Activated CD4-positive, alpha-beta T cell treated with anti-CD3 and anti-CD28 coated beads, Interleukin-2, amount 10 ng/mL, durations not matched to agents 7 days and 5 days (primary cell): ENCODE measurements at regions not wholly inside any gene's neighbourhood (a gene's known extent, or its start where the extent isn't known, plus 50 kb on each side); places are given as distances from the start of the nearest gene placed in this dataset.

Experiments used
- CTCF ChIA-PET: fragments of 350-600 bp; sonication (Branson Sonifier 250); formaldehyde crosslinking; loops from one replicate; lab custom pipeline; 2021; ENCODE audit warnings: antibody characterized with exemption; lab: Charles Lee
- POLR2A ChIA-PET: fragments of 350-600 bp; sonication (Branson Sonifier 250); formaldehyde crosslinking; loops from one replicate; lab custom pipeline; 2021; ENCODE audit warnings: antibody characterized with exemption; lab: Charles Lee
- DNase-seq: peaks from one replicate; pipeline ENCODE4 v3.0.0-alpha.2; 2020
- H3K27ac Mint-ChIP-seq: one replicate; pipeline ENCODE4 v1.8.0; 2021; ENCODE audit warnings: mild to moderate bottlenecking, moderate library complexity, mixed read lengths
- H3K27me3 Mint-ChIP-seq: one replicate; pipeline ENCODE4 v1.8.0; 2021; ENCODE audit warnings: mixed read lengths
- H3K36me3 Mint-ChIP-seq: one replicate; pipeline ENCODE4 v1.8.0; 2021; ENCODE audit warnings: low read depth, mixed read lengths
- H3K4me1 Mint-ChIP-seq: one replicate; pipeline ENCODE4 v1.8.0; 2021; ENCODE audit warnings: mixed read lengths
- H3K4me3 Mint-ChIP-seq: one replicate; pipeline ENCODE4 v1.8.0; 2021; ENCODE audit warnings: mild to moderate bottlenecking, moderate library complexity, mixed read lengths
- H3K9me3 Mint-ChIP-seq: one replicate; pipeline ENCODE4 v1.8.0; 2021; ENCODE audit warnings: mixed read lengths

- no peak overlapping the region for H3K4me3 Mint-ChIP-seq
- H3K9me3 Mint-ChIP-seq, result no peaks in the 10 kb centered on the region
- no peaks in the 10 kb centered on the region for H3K4me1 Mint-ChIP-seq
- POLR2A ChIA-PET, result no interaction called here
- peaks cover 2% of the 10 kb centered on the region for H3K27me3 Mint-ChIP-seq
- no peaks in the 10 kb centered on the region for H3K36me3 Mint-ChIP-seq
- CTCF ChIA-PET, result no interaction called here
- no peak overlapping the region for H3K27ac Mint-ChIP-seq
- no peak for DNase-seq
Measured at GRCh38 chr18:10009321-10010144, 95.7 kb downstream of the VAPA start.

DNA sequence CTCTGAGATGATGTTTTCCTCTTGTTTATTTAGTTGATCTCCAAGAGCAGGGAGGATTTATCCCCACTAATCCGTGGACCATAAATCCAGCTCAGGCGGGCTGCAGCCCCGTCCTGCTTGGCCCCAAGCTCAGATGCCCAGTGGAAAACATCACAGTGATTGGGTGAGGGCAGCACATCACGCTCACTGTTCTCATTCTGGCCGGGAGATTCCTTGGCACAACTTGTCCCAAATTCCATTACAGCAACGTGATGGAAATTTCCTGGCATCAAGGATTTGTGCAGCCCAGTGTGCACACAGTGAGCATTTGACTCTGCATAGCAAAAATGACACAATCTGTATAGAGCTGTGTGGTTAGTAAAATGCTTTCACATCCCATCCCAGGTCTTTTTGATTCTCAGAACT, 96.8 kb downstream of the VAPA start:
- ChIA-PET POLR2A (no interaction called here), CTCF (no interaction called here)
- H3K27ac Mint-ChIP-seq, result no peak overlapping the region
- no peaks in the 10 kb centered on the region for H3K36me3 Mint-ChIP-seq
- H3K4me1 Mint-ChIP-seq, result no peaks in the 10 kb centered on the region
- no peak for DNase-seq
- no peaks in the 10 kb centered on the region for H3K9me3 Mint-ChIP-seq
- H3K4me3 Mint-ChIP-seq, result no peak overlapping the region
- H3K27me3 Mint-ChIP-seq, result peaks cover 2% of the 10 kb centered on the region

DNA sequence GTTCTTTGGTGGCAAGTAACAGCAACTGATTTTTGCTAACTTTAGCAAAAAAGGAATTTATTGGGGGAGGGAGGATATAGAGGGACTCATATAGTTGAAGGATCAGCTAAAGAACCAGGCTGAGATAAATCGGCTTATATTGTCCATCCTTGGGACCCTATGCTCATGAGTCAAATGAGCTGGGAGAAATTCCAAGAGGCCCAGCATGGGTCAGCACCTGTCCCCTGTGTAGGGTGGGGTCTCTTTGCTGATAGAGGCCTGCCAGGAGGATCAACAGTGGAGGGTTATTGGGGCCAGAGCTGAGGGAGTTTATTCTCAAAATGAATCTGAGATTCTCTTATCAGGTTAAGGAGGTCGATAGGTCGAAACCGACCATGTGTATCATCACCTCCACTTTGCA, 97.2 kb downstream of the VAPA start:
- no peaks in the 10 kb centered on the region for H3K4me1 Mint-ChIP-seq
- H3K4me3 Mint-ChIP-seq, result no peak overlapping the region
- H3K27me3 Mint-ChIP-seq, result peaks cover 2% of the 10 kb centered on the region
- no peaks in the 10 kb centered on the region for H3K36me3 Mint-ChIP-seq
- H3K27ac Mint-ChIP-seq, result no peak overlapping the region
- DNase-seq, result no peak
- H3K9me3 Mint-ChIP-seq, result no peaks in the 10 kb centered on the region
- ChIA-PET CTCF (no interaction called here), POLR2A (no interaction called here)

- ChIA-PET POLR2A (no interaction called here), CTCF (no interaction called here)
- DNase-seq, result no peak
- Mint-ChIP-seq H3K27ac (no peak overlapping the region), H3K36me3 (no peaks in the 10 kb centered on the region), H3K9me3 (no peaks in the 10 kb centered on the region), H3K4me3 (no peak overlapping the region), H3K27me3 (peaks cover 2% of the 10 kb centered on the region), H3K4me1 (peaks cover 6% of the 10 kb centered on the region)
Measured at GRCh38 chr18:10011751-10012150, 97.9 kb downstream of the VAPA start.

GRCh38 chr18:10012526-10012925, 98.7 kb downstream of the VAPA start:
- CTCF ChIA-PET, result no interaction called here
- peaks cover 6% of the 10 kb centered on the region for H3K4me1 Mint-ChIP-seq

DNA sequence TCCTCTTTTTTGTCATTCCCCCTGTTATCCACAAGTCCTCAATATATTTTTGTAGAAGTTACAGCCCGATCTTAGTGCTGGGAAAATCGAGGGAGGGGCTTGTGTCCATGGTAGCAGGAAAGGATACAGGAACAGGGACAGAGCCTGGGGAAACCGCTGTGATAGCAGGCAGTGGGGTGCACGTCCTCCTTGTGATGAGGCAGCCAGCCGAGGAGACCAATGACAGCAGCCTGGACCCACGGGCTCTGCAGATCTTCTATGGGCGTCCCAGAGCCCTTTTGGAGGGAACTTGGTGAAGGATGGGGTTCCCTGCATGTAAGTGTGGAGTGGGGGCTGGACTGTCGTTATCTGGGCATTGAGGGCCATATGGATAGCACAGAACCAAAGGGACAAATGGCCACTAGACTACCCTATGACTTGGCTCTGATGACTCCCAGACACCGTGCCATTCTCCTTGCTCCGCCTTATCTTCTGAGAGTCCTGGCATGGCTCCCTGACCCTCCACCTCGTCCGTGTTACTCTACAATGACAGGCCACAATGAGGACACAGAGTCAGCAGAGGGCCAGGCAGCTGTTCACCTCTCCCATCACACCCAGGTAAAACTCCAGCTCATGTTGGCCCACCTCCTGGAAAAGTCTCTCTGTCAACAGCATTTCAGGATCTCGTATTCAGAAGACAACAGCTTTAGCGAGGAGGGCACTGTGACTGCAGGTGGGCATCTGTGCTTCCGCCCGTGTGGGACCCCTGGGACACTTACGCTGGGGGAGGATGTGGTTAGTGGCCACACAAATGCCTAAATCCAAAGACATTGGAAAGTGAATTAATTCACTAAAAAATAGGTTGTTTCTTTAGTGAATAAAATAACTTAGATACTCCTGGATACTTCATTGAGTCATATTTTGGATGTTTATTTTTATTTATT, 100.1 kb downstream of the VAPA start:
- ChIA-PET CTCF (no interaction called here), POLR2A (no interaction called here)
- Mint-ChIP-seq H3K27ac (no peak overlapping the region), H3K4me1 (peaks cover 6% of the 10 kb centered on the region), H3K4me3 (no peak overlapping the region), H3K36me3 (no peaks in the 10 kb centered on the region), H3K27me3 (no peaks in the 10 kb centered on the region), H3K9me3 (no peaks in the 10 kb centered on the region)
- DNase-seq, result no peak

More at GRCh38 chr18:10012526-10012925, 98.7 kb downstream of the VAPA start:
- DNase-seq, result no peak
- Mint-ChIP-seq H3K4me3 (no peak overlapping the region), H3K36me3 (no peaks in the 10 kb centered on the region), H3K27me3 (peaks cover 2% of the 10 kb centered on the region), H3K27ac (no peak overlapping the region), H3K9me3 (no peaks in the 10 kb centered on the region)
- POLR2A ChIA-PET, result no interaction called here

- H3K4me1 Mint-ChIP-seq, result peaks cover 6% of the 10 kb centered on the region
Measured at GRCh38 chr18:10015288-10015701, 101.5 kb downstream of the VAPA start.

DNA sequence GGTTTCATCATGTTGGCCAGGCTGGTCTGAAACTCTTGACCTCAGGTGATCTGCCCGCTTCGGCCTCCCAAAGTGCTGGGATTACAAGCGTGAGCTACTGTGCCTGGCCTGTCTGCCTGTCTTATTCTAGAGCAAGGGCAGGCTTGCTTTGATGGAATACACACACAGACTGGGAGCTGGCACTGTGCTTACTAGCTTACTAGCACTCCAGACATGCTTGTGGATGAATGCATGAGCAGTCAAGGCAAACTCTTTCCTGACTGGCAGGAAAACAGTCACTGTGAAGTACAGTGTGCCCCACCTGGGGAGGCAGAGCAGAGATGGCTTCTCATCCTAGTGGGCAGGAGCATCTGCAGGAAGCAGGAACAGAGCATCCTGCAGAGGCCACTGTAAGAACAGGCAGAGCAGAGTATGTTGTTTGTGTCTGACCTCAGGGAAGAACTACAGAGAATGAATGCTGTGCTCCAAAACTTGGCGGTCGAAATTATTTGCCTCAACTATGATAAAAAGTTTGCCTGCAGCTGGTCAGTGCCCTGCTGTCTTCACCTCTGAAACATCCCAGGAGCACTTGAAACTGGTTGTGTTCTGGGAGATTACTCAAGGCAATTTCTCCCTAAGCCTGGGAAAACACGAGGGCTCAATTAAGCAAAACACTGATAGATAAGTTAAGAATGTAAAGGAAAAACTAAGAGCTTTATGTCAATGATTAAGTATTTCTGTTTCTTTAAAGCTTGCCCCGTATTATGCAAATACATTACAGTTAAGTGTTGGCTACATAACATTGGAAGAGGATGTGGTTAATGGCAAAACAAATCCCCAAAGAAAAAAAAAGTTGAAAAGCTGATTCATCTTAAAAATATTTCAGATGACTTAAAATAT, 102.4 kb downstream of the VAPA start:
- H3K36me3 Mint-ChIP-seq, result no peaks in the 10 kb centered on the region
- CTCF ChIA-PET, result no interaction called here
- POLR2A ChIA-PET, result no interaction called here
- H3K4me3 Mint-ChIP-seq, result no peak overlapping the region
- H3K27me3 Mint-ChIP-seq, result peaks cover 1% of the 10 kb centered on the region
- peaks cover 6% of the 10 kb centered on the region for H3K4me1 Mint-ChIP-seq
- H3K9me3 Mint-ChIP-seq, result no peaks in the 10 kb centered on the region
- no peak overlapping the region for H3K27ac Mint-ChIP-seq
- DNase-seq, result no peak

More at GRCh38 chr18:10015288-10015701, 101.5 kb downstream of the VAPA start:
- Mint-ChIP-seq H3K27ac (no peak overlapping the region), H3K27me3 (no peaks in the 10 kb centered on the region), H3K36me3 (no peaks in the 10 kb centered on the region), H3K4me3 (no peak overlapping the region), H3K9me3 (no peaks in the 10 kb centered on the region)
- POLR2A ChIA-PET, result no interaction called here
- no peak for DNase-seq
- CTCF ChIA-PET, result no interaction called here

GRCh38 chr18:10017043-10017442, 103.2 kb downstream of the VAPA start:
- H3K4me1 Mint-ChIP-seq, result peaks cover 6% of the 10 kb centered on the region
- POLR2A ChIA-PET, result no interaction called here
- H3K36me3 Mint-ChIP-seq, result no peaks in the 10 kb centered on the region

DNA sequence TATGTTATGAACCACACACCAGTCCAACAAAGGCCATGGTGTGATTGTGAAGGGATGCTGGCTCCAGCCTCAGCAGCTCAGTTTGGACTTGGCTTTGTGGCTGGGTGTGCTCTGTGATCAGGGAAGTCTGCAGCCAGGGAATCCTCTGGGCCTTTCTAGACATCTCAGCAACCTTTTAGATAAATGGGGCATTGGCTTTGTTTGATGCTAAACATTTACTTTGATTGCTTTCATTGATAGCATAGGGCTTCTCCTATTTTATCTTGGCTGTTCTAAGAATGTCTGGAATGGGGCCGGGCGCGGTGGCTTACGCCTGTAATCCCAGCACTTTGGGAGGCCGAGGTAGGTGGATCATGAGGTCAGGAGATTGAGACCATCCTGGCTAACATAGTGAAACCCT, 104.5 kb downstream of the VAPA start:
- DNase-seq, result no peak
- ChIA-PET POLR2A (no interaction called here), CTCF (no interaction called here)
- peaks cover 6% of the 10 kb centered on the region for H3K4me1 Mint-ChIP-seq
- H3K27me3 Mint-ChIP-seq, result peaks cover 3% of the 10 kb centered on the region
- H3K27ac Mint-ChIP-seq, result no peak overlapping the region
- H3K4me3 Mint-ChIP-seq, result no peak overlapping the region
- H3K9me3 Mint-ChIP-seq, result no peaks in the 10 kb centered on the region
- no peaks in the 10 kb centered on the region for H3K36me3 Mint-ChIP-seq

More at GRCh38 chr18:10017043-10017442, 103.2 kb downstream of the VAPA start:
- Mint-ChIP-seq H3K27me3 (peaks cover 3% of the 10 kb centered on the region), H3K4me3 (no peak overlapping the region), H3K27ac (no peak overlapping the region), H3K9me3 (no peaks in the 10 kb centered on the region)
- DNase-seq, result no peak
- CTCF ChIA-PET, result no interaction called here

DNA sequence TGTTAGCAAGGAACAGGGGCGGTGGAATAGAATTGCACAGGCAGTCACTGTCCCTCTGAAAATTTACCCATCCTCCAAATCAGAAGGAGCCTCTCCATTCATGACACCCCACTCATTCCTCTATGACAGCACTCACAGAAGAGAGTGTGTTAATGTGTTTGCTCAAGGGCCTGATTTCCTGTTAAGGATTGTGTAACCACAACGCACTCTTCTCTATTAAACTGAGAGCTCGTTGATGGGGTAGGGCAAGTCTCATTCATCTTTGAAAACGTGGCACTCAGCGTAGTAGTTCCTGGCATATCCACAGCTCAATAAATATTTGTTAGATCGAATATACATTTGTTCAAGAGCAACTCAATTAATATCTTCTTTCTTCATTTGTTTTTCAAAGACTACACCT, 106.4 kb downstream of the VAPA start:
- CTCF ChIA-PET, result no interaction called here
- H3K4me3 Mint-ChIP-seq, result no peak overlapping the region
- no peaks in the 10 kb centered on the region for H3K9me3 Mint-ChIP-seq
- no peak for DNase-seq
- POLR2A ChIA-PET, result no interaction called here
- no peaks in the 10 kb centered on the region for H3K36me3 Mint-ChIP-seq
- no peak overlapping the region for H3K27ac Mint-ChIP-seq
- H3K4me1 Mint-ChIP-seq, result peaks cover 6% of the 10 kb centered on the region
- H3K27me3 Mint-ChIP-seq, result peaks cover 3% of the 10 kb centered on the region

DNA sequence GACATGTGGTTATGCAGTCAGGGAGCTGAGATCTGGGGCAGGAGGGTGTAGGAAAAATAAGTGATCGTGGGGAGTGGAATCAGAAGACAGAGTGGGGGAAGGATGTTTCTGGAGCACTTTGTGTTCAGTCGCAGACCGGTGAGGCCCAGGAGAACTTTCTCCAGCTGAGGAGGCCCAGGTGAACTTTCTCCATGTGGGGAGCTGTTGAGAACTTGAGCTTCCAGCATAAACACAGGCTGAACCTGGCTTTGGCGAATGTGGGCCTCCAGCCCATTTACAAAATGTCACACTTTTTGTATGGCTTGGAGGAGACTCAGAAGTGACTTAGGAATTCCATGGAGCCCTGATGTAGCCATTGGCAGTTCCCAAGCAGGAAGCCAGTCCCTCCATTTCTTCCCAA, 108.5 kb downstream of the VAPA start:
- peaks cover 3% of the 10 kb centered on the region for H3K27me3 Mint-ChIP-seq
- ChIA-PET POLR2A (no interaction called here), CTCF (no interaction called here)

More for the DNA sequence above, 108.5 kb downstream of the VAPA start:
- Mint-ChIP-seq H3K36me3 (no peaks in the 10 kb centered on the region), H3K9me3 (no peaks in the 10 kb centered on the region), H3K27ac (no peak overlapping the region), H3K4me3 (no peak overlapping the region), H3K4me1 (no peaks in the 10 kb centered on the region)
- no peak for DNase-seq
